Right atrium auricular region (tissue), 2 donors: ENCODE measurements at regions not wholly inside any gene's neighbourhood (a gene's known extent, or its start where the extent isn't known, plus 50 kb on each side); places are given as distances from the start of the nearest gene placed in this dataset.

ENCODE experiments used
- DNase-seq: peaks from one replicate; pipeline ENCODE4 v3.0.0-alpha.2; 2019; ENCODE audit warnings: low spot score
- H3K27ac ChIP-seq, 2 donors: fragments of 200-600 bp; sonication (generic); 1 replicate in 1 of 2; 2 replicates in 1 of 2; pipeline ENCODE4 v1.5.1; 2016 to 2019
- H3K27me3 ChIP-seq, 2 donors: fragments of 200-600 bp; sonication (generic); one replicate each; pipeline versions ENCODE4 v1.5.1 to v1.6.0; 2017 to 2019
- H3K36me3 ChIP-seq: fragments of 200-600 bp; sonication (generic); one replicate; pipeline ENCODE4 v1.5.1; 2016
- H3K4me1 ChIP-seq, 2 donors: fragments of 200-600 bp; sonication (generic); one replicate each; pipeline versions ENCODE4 v1.5.1 to v1.6.0; 2017 to 2019
- H3K4me3 ChIP-seq, 2 donors: fragments of 200-600 bp; sonication (generic); 1 replicate in 1 of 2; 2 replicates in 1 of 2; pipeline ENCODE4 v1.5.1; 2017 to 2019; ENCODE audit warnings: mild to moderate bottlenecking in 1 of 2, moderate library complexity in 1 of 2
- H3K9me3 ChIP-seq, 2 donors: fragments of 200-600 bp; sonication (generic); one replicate each; pipeline ENCODE4 v1.5.1; 2019
- TF ChIP-seq, protein P1 (sequence below), 2 donors: fragments of 200-600 bp; sonication (generic); IDR thresholded peaks; one replicate each; pipeline ENCODE4 v1.5.1; 2019; ENCODE audit warnings: antibody characterized with exemption in 2 of 2

DNA sequence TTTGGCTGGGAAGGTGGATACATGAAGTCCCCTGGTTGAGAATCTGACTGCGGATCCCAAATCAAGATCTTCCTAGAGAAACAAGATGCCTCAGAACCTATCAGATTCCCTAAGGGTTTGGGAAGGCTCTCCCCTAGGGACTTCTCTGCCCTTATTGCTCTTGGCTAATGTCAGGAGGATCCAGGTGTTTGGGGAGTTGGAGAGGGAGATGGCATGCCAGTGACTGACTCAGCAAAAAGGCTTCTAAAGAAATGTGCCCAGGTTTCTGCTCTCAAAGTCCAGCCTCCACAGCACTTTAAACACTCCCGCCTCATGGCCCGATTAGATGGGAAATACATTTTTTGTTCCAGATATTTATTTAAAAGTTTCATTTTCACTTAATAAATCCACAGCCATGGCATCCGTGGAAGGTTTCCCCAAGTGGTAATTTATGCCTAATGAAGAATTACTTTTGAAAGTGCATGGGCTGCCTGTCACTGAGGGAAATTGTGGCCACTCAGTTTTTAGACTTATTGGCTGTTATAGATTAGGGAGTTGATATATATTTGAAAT, 156.4 kb downstream of the OSR1 start:
- Histone ChIP-seq H3K9me3 (peaks cover 0 to 11% of the 10 kb centered on the region in 2 donors), H3K27me3 (no peaks in the 10 kb centered on the region), H3K4me3 (no peak overlapping the region), H3K27ac (no peak overlapping the region), H3K36me3 (no peaks in the 10 kb centered on the region), H3K4me1 (no peaks in the 10 kb centered on the region)
- DNase-seq: no peak
- TF ChIP-seq, protein P1, sequence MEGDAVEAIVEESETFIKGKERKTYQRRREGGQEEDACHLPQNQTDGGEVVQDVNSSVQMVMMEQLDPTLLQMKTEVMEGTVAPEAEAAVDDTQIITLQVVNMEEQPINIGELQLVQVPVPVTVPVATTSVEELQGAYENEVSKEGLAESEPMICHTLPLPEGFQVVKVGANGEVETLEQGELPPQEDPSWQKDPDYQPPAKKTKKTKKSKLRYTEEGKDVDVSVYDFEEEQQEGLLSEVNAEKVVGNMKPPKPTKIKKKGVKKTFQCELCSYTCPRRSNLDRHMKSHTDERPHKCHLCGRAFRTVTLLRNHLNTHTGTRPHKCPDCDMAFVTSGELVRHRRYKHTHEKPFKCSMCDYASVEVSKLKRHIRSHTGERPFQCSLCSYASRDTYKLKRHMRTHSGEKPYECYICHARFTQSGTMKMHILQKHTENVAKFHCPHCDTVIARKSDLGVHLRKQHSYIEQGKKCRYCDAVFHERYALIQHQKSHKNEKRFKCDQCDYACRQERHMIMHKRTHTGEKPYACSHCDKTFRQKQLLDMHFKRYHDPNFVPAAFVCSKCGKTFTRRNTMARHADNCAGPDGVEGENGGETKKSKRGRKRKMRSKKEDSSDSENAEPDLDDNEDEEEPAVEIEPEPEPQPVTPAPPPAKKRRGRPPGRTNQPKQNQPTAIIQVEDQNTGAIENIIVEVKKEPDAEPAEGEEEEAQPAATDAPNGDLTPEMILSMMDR (IDR thresholded peaks at IDR 0.05): no peak

DNA sequence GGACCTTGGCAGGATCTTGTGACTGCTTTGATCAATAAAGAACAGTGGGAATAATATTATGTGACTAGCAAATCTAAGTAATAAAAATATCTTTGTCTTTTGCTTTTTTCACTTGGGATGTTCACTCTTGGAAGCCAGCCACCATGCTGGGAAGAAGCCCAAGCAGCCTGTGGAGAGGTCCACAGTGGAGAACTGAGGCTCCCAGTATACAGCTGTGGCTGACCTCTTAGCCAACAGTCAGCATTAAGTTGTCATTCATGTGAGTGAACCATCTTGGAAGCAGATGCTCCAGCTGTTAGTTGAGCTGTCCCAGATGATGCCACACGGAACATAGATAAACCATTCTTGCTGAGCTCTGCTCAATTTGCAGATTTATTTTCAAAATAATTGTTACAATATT, 160.0 kb downstream of the OSR1 start:
- Histone ChIP-seq H3K4me3 (no peak overlapping the region), H3K27ac (no peak overlapping the region), H3K4me1 (no peaks in the 10 kb centered on the region), H3K9me3 (peaks cover 0 to 20% of the 10 kb centered on the region in 2 donors), H3K27me3 (no peaks in the 10 kb centered on the region), H3K36me3 (no peaks in the 10 kb centered on the region)
- no peak for DNase-seq
- TF ChIP-seq, protein P1 (IDR thresholded peaks at IDR 0.05): no peak

DNA sequence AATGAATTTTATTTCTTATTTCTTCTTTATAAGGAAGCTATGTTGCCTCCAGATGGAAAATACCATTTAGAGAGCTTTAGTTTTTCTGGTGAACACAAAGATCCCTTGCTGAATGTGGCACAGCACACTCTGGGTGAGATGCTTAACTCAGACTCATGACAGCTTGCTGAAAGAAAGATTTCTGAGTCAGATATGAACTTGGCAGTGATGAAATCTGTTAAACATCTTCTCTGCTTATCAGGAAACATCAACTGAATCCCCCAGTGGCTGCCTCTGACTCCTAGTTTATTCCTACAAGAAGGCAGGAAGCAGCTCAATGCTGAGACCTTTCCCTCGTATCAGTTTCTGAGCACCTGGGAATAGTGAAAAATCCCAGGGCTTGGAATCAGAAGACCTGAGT, 162.8 kb downstream of the OSR1 start:
- no peaks in the 10 kb centered on the region for H3K4me1 ChIP-seq
- DNase-seq: no peak

DNA sequence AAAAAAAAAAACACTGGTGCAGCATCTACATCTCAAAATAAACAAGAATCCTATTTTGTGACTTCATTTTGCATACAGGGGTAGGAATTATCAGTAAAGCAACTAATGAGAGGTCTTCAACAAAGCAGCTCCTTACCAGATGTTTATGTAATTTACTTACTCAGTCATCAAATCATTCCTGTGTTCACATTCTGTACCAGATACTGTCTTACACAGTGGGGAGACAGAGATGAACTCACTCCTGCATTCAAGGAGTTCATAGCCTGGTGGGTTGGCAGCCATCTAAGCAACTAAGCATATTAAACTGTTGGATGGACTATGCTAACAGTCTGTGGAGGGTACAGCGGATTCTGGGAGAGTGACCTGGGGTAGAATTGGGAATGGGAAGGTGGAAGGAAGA, 169.0 kb downstream of the OSR1 start:
- H3K36me3 ChIP-seq: no peaks in the 10 kb centered on the region
- H3K27me3 ChIP-seq: no peaks in the 10 kb centered on the region
- H3K27ac ChIP-seq: no peak overlapping the region
- no peak for DNase-seq
- no peaks in the 10 kb centered on the region for H3K4me1 ChIP-seq
- H3K4me3 ChIP-seq: no peak overlapping the region
- TF ChIP-seq, protein P1 (IDR thresholded peaks at IDR 0.05): no peak
- H3K9me3 ChIP-seq: no peaks in the 10 kb centered on the region

More for the DNA sequence above, 162.8 kb downstream of the OSR1 start:
- Histone ChIP-seq H3K27me3 (no peaks in the 10 kb centered on the region), H3K4me3 (no peak overlapping the region), H3K27ac (no peak overlapping the region), H3K36me3 (no peaks in the 10 kb centered on the region), H3K9me3 (peaks cover 0 to 20% of the 10 kb centered on the region in 2 donors)
- TF ChIP-seq, protein P1 (IDR thresholded peaks at IDR 0.05): no peak

DNA sequence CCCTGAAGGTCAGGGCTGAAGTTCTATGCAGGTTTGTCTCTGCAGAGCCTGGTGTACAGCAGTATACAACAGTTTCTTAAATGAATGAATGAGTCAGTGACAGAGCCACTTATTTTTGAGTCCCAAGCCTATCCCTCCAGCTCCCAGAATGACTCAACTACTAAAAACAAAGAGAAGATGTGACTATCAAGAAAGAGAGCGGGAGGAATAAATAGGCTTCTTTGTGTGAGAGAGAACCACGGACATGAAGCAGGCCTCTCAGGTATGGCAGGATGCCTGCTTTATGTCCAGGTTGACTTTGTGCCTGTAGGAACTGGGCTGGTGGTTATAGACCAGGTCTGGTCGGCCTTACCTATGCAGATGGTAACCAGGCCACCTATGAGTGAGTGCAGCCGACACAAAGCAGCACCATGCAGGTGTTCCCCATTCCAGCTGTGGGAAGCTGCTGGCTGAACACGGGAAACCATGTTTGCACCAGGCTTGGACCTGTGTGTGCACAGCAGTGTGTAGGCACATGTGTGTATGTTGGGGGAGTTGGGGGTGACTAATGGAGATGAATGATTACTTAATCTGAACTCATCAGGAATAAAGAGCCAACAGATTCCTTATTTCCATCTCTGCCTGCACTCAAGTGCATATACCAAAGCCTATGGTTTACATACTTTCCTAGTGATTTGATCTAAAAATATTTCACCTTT, 171.0 kb downstream of the OSR1 start:
- Histone ChIP-seq H3K9me3 (no peaks in the 10 kb centered on the region), H3K36me3 (no peaks in the 10 kb centered on the region), H3K4me3 (no peak overlapping the region), H3K27ac (no peak overlapping the region), H3K4me1 (no peaks in the 10 kb centered on the region), H3K27me3 (no peaks in the 10 kb centered on the region)
- DNase-seq: no peak
- TF ChIP-seq, protein P1 (IDR thresholded peaks at IDR 0.05): no peak

DNA sequence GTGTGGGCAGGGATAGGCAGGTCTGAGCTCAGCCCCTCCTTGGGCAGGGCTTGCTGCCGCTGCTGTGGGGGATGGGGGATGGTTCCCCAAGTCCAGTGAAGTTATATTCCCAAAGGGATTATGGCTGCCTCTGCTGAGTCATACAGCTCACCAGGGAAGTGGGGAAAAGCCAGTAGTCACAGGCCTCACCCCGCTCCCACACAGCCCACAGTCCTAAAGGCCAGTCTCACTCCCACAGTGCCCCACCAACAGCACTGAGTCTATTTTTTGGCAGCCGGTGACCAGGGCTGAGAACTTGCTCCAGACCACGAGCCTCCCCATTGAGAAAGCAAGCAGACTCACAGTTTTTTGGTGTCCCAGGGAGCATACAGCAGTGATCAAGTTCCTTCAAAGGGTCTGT, 173.3 kb downstream of the OSR1 start:
- Histone ChIP-seq H3K36me3 (no peaks in the 10 kb centered on the region), H3K27ac (no peak overlapping the region), H3K27me3 (no peaks in the 10 kb centered on the region), H3K9me3 (peaks cover 0 to 7% of the 10 kb centered on the region in 2 donors), H3K4me1 (no peaks in the 10 kb centered on the region), H3K4me3 (no peak overlapping the region)
- TF ChIP-seq, protein P1 (IDR thresholded peaks at IDR 0.05): no peak
- DNase-seq: no peak
